ENCODE measurements at regions not wholly inside any gene's neighbourhood (a gene's known extent, or its start where the extent isn't known, plus 50 kb on each side); places are given as distances from the start of the nearest gene placed in this dataset.
"Not testable (repeated sequence)": the region's sequence is repeated elsewhere in the genome, so short reads cannot be mapped to it uniquely, and the experiment has no call there.

DNA sequence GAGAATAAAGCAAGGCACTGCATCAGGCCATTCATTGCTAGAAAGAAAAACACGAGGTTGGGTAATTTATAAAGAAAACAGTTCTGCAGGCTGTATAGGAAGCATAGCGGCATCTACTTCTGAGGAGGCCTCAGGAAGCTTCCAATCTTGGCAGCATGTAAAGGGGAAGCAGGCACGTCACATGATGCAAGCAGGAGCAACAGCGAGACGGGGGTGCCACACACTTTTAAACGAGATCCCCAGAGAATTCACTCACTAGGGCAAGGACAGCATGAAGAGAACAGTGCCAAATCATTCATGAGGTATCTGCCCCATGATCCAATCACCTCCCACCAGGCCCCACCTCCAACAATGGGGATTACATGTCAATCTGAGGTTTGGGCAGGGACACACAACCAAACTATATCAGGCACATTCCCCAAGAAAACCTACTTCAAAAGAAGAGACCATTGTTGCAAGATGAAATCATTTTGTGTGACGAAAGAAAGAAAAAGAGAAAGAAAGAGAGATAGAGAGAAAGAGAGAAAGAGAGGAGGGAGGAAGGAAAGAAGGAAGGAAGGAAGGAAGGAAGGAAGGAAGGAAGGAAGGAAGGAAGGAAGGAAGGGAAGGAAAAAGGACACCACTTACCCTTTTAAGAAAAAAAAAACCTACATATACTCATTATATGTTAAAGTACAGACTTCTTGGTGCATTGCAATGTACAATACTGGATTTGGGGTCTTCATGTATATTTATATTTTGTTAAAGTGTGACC, 95.9 kb upstream of the PLEKHG1 start:
- Histone ChIP-seq H3K4me3 (ENCODE audit: control insufficient read depth in 2 of 3, extremely low read depth in 1 of 3, insufficient read depth in 2 of 3, low read depth in 1 of 3, low read length in 3 of 3) (no peak overlapping the region), H2AFZ (ENCODE audit: control insufficient read depth, low read length) (no peak overlapping the region)

DNA sequence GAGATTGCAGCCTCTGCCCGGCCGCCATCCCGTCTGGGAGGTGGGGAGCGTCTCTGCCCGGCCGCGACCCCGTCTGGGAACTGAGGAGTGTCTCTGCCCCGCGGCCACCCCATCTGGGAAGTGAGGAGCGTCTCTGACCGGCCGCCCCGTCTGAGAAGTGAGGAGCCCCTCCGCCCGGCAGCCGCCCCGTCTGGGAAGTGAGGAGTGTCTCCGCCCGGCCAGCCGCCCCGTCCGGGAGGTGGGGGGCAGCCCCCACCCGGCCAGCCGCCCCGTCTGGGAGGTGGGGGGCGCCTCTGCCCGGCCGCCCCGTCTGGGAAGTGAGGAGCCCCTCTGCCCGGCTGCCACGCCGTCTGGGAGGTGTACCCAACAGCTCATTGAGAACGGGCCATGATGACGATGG, 92.3 kb upstream of the PLEKHG1 start:
- H3K9me1 ChIP-seq (ENCODE audit: control insufficient read depth, extremely low read depth, insufficient read depth, low read length); H3K4me2 ChIP-seq (ENCODE audit: control insufficient read depth, extremely low read depth, insufficient read depth, low read depth, low read length); H3K36me3 ChIP-seq (ENCODE audit: control insufficient read depth in 2 of 2, extremely low read depth in 1 of 2, insufficient read depth in 2 of 2, low read length in 2 of 2); H3K27me3 ChIP-seq (ENCODE audit: control insufficient read depth, extremely low read depth, insufficient read depth, low read length); DNase-seq (ENCODE audit: low read depth, low spot score); FAIRE-seq; dilution Hi-C loops (cut with MboI; ENCODE audit: extremely low pct_ligation_motif_present, low sequenced_read_pairs); H3K27ac ChIP-seq (ENCODE audit: control insufficient read depth, insufficient read depth, low read length); H3K9ac ChIP-seq (ENCODE audit: control insufficient read depth, extremely low read depth, insufficient read depth, low read length); H3K4me3 ChIP-seq (ENCODE audit: control insufficient read depth in 2 of 3, extremely low read depth in 1 of 3, insufficient read depth in 2 of 3, low read depth in 1 of 3, low read length in 3 of 3); H3K9me3 ChIP-seq (ENCODE audit: control insufficient read depth, low read depth, low read length); H4K20me1 ChIP-seq (ENCODE audit: control insufficient read depth, extremely low read depth, insufficient read depth, low read length); H3K79me2 ChIP-seq (ENCODE audit: control insufficient read depth, insufficient read depth, low read length); H3K4me1 ChIP-seq (ENCODE audit: control insufficient read depth, extremely low read depth, insufficient read depth, low read length); H2AFZ ChIP-seq (ENCODE audit: control insufficient read depth, low read length): not testable (repeated sequence)

More for the DNA sequence above, 95.9 kb upstream of the PLEKHG1 start:
- H4K20me1 ChIP-seq (ENCODE audit: control insufficient read depth, extremely low read depth, insufficient read depth, low read length): no peaks in the 10 kb centered on the region
- no peak overlapping the region for H3K4me2 ChIP-seq (ENCODE audit: control insufficient read depth, extremely low read depth, insufficient read depth, low read depth, low read length)
- no peaks in the 10 kb centered on the region for H3K9me3 ChIP-seq (ENCODE audit: control insufficient read depth, low read depth, low read length)
- TF ChIP-seq, protein P1, sequence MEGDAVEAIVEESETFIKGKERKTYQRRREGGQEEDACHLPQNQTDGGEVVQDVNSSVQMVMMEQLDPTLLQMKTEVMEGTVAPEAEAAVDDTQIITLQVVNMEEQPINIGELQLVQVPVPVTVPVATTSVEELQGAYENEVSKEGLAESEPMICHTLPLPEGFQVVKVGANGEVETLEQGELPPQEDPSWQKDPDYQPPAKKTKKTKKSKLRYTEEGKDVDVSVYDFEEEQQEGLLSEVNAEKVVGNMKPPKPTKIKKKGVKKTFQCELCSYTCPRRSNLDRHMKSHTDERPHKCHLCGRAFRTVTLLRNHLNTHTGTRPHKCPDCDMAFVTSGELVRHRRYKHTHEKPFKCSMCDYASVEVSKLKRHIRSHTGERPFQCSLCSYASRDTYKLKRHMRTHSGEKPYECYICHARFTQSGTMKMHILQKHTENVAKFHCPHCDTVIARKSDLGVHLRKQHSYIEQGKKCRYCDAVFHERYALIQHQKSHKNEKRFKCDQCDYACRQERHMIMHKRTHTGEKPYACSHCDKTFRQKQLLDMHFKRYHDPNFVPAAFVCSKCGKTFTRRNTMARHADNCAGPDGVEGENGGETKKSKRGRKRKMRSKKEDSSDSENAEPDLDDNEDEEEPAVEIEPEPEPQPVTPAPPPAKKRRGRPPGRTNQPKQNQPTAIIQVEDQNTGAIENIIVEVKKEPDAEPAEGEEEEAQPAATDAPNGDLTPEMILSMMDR (optimal IDR thresholded peaks at IDR 0.05 in 1 of 3, IDR thresholded peaks at IDR 0.05 in 1 of 3, conservative IDR thresholded peaks at IDR 0.05 in 1 of 3; ENCODE audit: extremely low read depth in 1 of 3, insufficient read depth in 2 of 3, low read length in 3 of 3): no peak
- no peak for TF ChIP-seq EZH2 (IDR thresholded peaks at IDR 0.05; ENCODE audit: low read length)
- no peak for FAIRE-seq
- H3K79me2 ChIP-seq (ENCODE audit: control insufficient read depth, insufficient read depth, low read length): no peaks in the 10 kb centered on the region
- no peak for DNase-seq (ENCODE audit: low read depth, low spot score)
- dilution Hi-C loops (cut with MboI; ENCODE audit: extremely low pct_ligation_motif_present, low sequenced_read_pairs): no loop called here
- H3K27ac ChIP-seq (ENCODE audit: control insufficient read depth, insufficient read depth, low read length): no peak overlapping the region
- no peak overlapping the region for H3K9ac ChIP-seq (ENCODE audit: control insufficient read depth, extremely low read depth, insufficient read depth, low read length)
- H3K9me1 ChIP-seq (ENCODE audit: control insufficient read depth, extremely low read depth, insufficient read depth, low read length): no peaks in the 10 kb centered on the region
- no peaks in the 10 kb centered on the region for H3K27me3 ChIP-seq (ENCODE audit: control insufficient read depth, extremely low read depth, insufficient read depth, low read length)
- no peaks in the 10 kb centered on the region for H3K36me3 ChIP-seq (ENCODE audit: control insufficient read depth in 2 of 2, extremely low read depth in 1 of 2, insufficient read depth in 2 of 2, low read length in 2 of 2)
- H3K4me1 ChIP-seq (ENCODE audit: control insufficient read depth, extremely low read depth, insufficient read depth, low read length): no peaks in the 10 kb centered on the region

DNA sequence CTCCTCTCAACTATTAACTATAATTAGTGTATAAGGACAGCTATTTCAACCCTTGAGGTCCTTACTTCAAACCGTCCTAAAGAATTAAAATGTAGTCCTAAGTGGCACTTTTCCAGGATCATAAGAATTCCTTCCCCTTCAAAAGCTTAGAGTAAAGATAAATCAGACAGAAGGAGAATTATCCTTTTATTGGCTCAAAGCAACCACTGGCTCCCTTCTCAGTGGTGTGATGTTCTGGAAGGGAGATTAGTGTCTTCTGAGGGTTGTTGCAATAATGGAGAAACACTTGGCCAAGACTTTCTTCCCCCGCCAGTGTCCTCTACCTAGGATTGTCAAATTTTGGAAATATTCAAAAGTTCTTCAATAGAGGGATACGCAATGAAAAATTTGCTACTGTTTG, 89.1 kb upstream of the PLEKHG1 start:
- Histone ChIP-seq H4K20me1 (ENCODE audit: control insufficient read depth, extremely low read depth, insufficient read depth, low read length) (no peaks in the 10 kb centered on the region), H3K9me3 (ENCODE audit: control insufficient read depth, low read depth, low read length) (no peaks in the 10 kb centered on the region), H3K79me2 (ENCODE audit: control insufficient read depth, insufficient read depth, low read length) (no peaks in the 10 kb centered on the region), H2AFZ (ENCODE audit: control insufficient read depth, low read length) (no peak overlapping the region), H3K27me3 (ENCODE audit: control insufficient read depth, extremely low read depth, insufficient read depth, low read length) (no peaks in the 10 kb centered on the region), H3K36me3 (ENCODE audit: control insufficient read depth in 2 of 2, extremely low read depth in 1 of 2, insufficient read depth in 2 of 2, low read length in 2 of 2) (no peaks in the 10 kb centered on the region), H3K4me3 (ENCODE audit: control insufficient read depth in 2 of 3, extremely low read depth in 1 of 3, insufficient read depth in 2 of 3, low read depth in 1 of 3, low read length in 3 of 3) (no peak overlapping the region), H3K9ac (ENCODE audit: control insufficient read depth, extremely low read depth, insufficient read depth, low read length) (no peak overlapping the region), H3K27ac (ENCODE audit: control insufficient read depth, insufficient read depth, low read length) (no peak overlapping the region), H3K4me1 (ENCODE audit: control insufficient read depth, extremely low read depth, insufficient read depth, low read length) (no peaks in the 10 kb centered on the region), H3K4me2 (ENCODE audit: control insufficient read depth, extremely low read depth, insufficient read depth, low read depth, low read length) (no peak overlapping the region), H3K9me1 (ENCODE audit: control insufficient read depth, extremely low read depth, insufficient read depth, low read length) (no peaks in the 10 kb centered on the region)
- no peak for DNase-seq (ENCODE audit: low read depth, low spot score)
- no peak for TF ChIP-seq EZH2 (IDR thresholded peaks at IDR 0.05; ENCODE audit: low read length)
- TF ChIP-seq, protein P1 (optimal IDR thresholded peaks at IDR 0.05 in 1 of 3, IDR thresholded peaks at IDR 0.05 in 1 of 3, conservative IDR thresholded peaks at IDR 0.05 in 1 of 3; ENCODE audit: extremely low read depth in 1 of 3, insufficient read depth in 2 of 3, low read length in 3 of 3): no peak
- dilution Hi-C loops (cut with MboI; ENCODE audit: extremely low pct_ligation_motif_present, low sequenced_read_pairs): no loop called here
- FAIRE-seq: no peak

All from keratinocyte (primary cell).